DMS153 treated with DMSO at 0.1 percent for 48 hours (cell line): ENCODE measurements at regions not wholly inside any gene's neighbourhood (a gene's known extent, or its start where the extent isn't known, plus 50 kb on each side); places are given as distances from the start of the nearest gene placed in this dataset.
"Not testable (repeated sequence)": the region's sequence is repeated elsewhere in the genome, so short reads cannot be mapped to it uniquely, and the experiment has no call there.

ENCODE experiments used
- DNase-seq: peaks from one replicate; lab custom pipeline; 2025; ENCODE audit not compliant: unreplicated experiment; lab: John Stamatoyannopoulos, UW

- DNase-seq: no peak
These were observed 417.2 kb upstream of the ATP10A start for GRCh38 chr15:26280281-26280680.

- no peak for DNase-seq
These were observed 398.8 kb upstream of the ATP10A start for GRCh38 chr15:26261966-26262365.

GRCh38 chr15:26261413-26261812 is 398.3 kb upstream of the ATP10A start:
- no peak for DNase-seq

- DNase-seq: no peak
These were observed 397.5 kb upstream of the ATP10A start for GRCh38 chr15:26260517-26261133.

- no peak for DNase-seq
These were observed 396.5 kb upstream of the ATP10A start for GRCh38 chr15:26259581-26259980.

GRCh38 chr15:26244782-26245181 is 381.7 kb upstream of the ATP10A start:
- not testable (repeated sequence) for DNase-seq

GRCh38 chr15:26243382-26243781 is 380.3 kb upstream of the ATP10A start:
- DNase-seq: no peak

- no peak for DNase-seq
These were observed 379.5 kb upstream of the ATP10A start for GRCh38 chr15:26242565-26243071.

GRCh38 chr15:26235864-26236263 is 372.7 kb upstream of the ATP10A start:
- DNase-seq: no peak

- no peak for DNase-seq
These were observed 372.0 kb upstream of the ATP10A start for GRCh38 chr15:26234976-26235767.

GRCh38 chr15:26232691-26233090 is 369.6 kb upstream of the ATP10A start:
- no peak for DNase-seq

- DNase-seq: no peak
These were observed 368.0 kb upstream of the ATP10A start for GRCh38 chr15:26231096-26231495.

- DNase-seq: no peak
These were observed 361.1 kb upstream of the ATP10A start for GRCh38 chr15:26224266-26224665.

- DNase-seq: no peak
These were observed 360.6 kb upstream of the ATP10A start for GRCh38 chr15:26223720-26224119.

- no peak for DNase-seq
These were observed 359.7 kb upstream of the ATP10A start for GRCh38 chr15:26222781-26223180.

GRCh38 chr15:26217043-26217442 is 353.9 kb upstream of the ATP10A start:
- DNase-seq: not testable (repeated sequence)

- DNase-seq: no peak
These were observed 351.2 kb upstream of the ATP10A start for GRCh38 chr15:26214290-26214689.

- DNase-seq: no peak
These were observed 350.3 kb upstream of the ATP10A start for GRCh38 chr15:26213427-26213826.

- no peak for DNase-seq
These were observed 349.0 kb upstream of the ATP10A start for GRCh38 chr15:26212109-26212508.

GRCh38 chr15:26210980-26211379 is 347.9 kb upstream of the ATP10A start:
- DNase-seq: no peak

- no peak for DNase-seq
These were observed 338.2 kb upstream of the ATP10A start for GRCh38 chr15:26201177-26201858.

- no peak for DNase-seq
These were observed 337.3 kb upstream of the ATP10A start for GRCh38 chr15:26200427-26200826.
